KG1 (cell line): ENCODE measurements at regions not wholly inside any gene's neighbourhood (a gene's known extent, or its start where the extent isn't known, plus 50 kb on each side); places are given as distances from the start of the nearest gene placed in this dataset.

ENCODE experiments used
- DNase-seq: peaks from one replicate; lab custom pipeline; 2025; lab: John Stamatoyannopoulos, UW

GRCh38 chr6:168773788-168774187, 332.8 kb downstream of the SMOC2 start:
- no peak for DNase-seq

GRCh38 chr6:168765752-168766151, 324.8 kb downstream of the SMOC2 start:
- DNase-seq, result no peak

DNA sequence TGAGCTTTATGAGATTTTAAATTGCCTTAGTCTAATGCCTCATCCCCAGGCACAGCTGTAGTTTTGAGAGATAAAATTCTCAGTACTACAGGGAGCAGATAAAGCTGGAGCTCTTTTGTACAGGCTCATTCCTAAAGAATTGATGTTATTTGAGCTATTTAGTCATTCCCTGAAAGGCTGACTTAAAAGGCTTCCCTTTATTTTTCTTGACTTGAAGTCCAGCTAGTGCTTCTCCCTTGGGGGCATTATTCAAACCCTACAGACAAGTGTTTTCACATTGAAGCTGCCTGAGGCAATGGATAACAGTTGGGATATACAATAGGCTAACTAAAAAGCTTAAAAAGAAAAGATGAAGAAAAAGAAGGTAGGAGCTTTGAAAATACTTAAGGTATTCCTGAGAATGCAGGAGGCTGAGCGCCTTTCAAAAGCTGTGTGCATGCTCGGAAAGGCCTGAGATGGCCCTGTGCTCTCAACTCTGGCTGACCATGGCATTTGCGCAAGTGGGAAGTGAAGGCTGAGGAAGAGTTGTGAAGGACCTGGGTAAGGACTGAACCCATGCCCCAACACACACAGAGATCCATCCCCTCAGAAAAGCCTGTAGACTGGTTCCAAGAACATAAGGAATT, 315.1 kb downstream of the SMOC2 start:
- DNase-seq, result no peak

DNA sequence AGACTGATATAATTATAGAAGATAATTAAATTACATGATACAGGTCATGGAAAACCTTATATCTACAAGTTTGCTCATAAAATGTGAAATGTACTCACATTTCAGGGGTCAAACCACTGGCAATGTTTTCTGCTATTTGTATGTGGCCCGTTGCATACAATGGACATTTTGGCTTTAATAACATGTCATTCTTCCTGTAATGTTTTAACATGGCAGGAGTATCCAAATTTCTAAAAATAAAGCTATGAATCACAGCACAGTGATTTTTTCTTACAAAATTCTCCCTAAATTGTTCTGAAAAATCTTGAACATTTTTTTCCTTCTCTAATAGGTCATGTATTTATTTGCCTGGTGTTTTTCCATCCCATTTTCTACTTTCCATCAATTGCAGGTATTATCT, 305.7 kb downstream of the SMOC2 start:
- DNase-seq, result no peak

DNA sequence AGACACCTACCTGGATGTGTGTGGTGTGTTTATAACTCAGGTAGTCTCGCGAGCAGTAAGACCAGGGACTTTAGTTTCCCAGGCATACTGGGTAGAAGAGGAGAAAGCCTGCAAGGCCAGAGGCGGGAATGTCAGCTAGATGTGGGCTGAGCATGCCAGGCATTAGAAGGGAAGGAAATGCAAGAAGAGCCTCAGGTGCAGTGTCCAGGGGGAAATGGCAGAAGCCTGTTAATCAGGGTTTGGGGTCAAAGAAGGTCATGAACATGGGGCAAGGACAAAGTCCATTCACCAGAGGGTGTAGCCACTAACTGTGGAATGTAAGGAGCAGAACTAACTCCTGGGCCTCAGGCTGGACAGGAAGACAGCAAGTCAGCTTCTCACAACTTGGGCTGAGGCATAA, 305.0 kb downstream of the SMOC2 start:
- DNase-seq, result no peak

GRCh38 chr6:168744861-168745260, 303.9 kb downstream of the SMOC2 start:
- no peak for DNase-seq

DNA sequence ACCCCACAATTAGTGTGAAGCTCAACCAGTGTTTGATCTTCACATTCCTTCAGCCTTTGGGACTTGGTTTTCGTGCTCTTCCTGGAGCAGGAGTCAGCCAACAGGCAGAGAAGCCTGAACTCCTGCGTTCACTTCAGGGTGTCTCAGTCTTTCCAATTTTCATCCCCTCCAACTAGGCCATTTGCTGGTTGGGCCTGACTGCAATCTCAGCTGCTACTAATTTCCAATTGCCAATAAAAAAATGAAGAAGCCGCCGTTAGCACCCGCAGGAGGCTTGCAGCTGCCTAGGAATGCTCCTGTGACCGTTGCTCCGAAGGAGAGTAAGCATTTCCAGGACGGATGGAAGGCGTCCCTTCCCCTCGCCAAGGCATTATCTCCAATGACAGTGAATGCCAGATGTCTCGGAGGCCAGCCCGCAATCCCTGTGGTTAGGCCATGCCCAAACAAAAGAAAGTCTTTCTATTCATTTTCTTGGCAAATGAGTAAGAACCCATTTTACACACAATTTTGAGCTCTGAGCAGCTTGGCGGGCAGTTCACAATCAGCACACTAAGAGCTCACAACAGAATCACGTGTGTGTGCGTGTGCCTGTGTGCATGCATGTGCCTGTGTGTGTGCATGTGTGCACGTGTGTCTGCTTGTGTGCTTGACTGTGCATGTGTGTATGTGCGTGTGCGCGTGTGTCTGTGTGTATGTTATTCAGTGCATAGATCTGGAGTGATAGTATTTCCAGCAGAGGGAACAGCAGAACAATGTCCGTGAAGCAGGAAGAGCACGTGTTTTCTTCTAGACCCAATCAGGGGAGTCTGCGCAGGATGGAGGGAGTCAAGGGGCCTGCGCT, 301.2 kb downstream of the SMOC2 start:
- no peak for DNase-seq

GRCh38 chr6:168741305-168741704, 300.3 kb downstream of the SMOC2 start:
- DNase-seq, result no peak

DNA sequence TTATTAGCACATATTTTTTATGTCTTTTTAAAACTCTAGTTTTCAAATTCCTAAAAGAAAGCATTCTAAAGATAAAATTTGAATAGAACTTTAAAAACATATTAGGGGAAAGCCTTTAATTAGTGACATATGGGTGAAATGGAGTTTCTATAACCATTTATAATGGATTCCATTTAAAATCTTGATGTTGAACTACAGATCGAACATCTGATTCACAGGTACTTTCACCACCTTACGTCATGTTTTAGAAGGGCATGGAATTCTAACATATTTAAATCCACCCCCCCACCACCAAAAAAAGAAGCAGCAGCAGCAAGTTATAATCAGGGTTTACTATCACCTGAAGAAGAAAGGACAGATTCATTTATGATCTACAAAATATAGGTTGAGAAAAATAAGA, 298.4 kb downstream of the SMOC2 start:
- DNase-seq, result no peak

- DNase-seq, result no peak
These were observed 296.5 kb downstream of the SMOC2 start for GRCh38 chr6:168737481-168737880.

DNA sequence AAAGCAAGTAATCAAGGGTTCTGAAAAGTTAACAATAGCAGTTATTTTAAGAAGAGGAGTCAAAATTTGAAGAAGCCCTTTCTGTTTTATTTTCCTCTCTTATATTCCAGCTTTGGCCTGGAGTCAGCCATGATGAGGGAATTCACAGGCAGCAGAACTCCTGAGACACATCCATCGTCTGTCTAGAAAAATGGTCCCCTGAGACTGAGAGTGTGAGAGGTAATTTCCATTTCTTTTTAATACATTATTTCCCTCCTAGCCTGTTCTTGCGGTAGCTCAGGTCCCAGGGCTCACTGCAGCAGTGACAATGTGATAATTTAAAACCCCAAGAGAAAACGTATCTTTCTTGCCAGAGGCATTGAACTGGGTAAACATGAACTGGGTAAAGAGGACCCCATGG, 296.0 kb downstream of the SMOC2 start:
- no peak for DNase-seq

DNA sequence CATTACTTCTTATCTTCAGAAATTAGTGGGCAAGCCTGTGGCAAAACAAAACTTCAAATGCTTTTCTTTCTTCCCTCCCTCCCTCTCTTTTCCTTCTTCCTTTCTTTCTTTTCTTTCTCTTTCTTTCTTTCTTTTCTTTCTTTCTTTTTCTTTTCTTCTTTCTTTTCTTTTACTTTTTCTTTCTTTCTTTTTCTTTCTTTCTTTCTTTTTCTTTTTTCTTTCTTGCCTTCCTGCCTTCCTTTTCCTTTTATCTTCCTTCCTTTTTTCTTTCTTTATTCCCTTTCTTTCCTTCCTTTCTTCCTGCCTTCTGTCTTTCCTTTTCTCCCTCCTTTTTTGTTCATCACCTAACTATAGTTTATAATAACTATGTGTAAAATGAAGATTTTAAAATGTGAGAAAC, 295.1 kb downstream of the SMOC2 start:
- DNase-seq, result no peak

DNA sequence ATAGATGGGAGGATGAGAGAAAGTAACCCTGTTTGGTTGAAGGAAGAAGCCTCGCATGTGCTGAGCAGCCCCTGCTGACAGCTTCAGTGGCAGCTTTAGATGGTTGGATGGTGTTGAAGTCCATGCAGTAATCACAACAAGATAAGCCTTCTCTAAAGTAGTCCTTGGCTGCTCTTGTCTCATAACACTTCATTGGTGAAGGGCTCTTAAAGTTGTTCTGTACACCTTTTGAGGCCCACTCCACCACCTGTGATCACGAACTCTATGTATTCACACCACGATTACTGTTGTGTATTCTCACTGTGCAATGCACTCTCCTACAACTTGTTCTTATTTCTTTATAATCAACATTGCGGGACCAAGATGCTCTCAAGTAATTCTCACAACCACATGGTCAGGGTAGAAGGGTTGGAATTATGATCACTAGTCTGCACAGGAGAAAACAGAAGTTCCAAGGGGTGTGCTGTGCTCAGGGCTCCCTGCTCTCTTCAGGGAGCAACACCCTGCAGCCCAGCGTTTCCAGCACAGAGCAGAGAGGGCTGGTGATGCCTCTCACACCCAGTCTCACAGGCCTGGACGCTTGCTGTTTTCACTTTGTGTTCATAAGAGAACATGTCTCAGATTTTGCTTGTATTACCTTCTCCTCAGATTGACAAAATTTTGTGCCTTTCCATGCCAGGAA, 294.4 kb downstream of the SMOC2 start:
- no peak for DNase-seq

- DNase-seq, result no peak
These were observed 293.5 kb downstream of the SMOC2 start for GRCh38 chr6:168734523-168734922.

DNA sequence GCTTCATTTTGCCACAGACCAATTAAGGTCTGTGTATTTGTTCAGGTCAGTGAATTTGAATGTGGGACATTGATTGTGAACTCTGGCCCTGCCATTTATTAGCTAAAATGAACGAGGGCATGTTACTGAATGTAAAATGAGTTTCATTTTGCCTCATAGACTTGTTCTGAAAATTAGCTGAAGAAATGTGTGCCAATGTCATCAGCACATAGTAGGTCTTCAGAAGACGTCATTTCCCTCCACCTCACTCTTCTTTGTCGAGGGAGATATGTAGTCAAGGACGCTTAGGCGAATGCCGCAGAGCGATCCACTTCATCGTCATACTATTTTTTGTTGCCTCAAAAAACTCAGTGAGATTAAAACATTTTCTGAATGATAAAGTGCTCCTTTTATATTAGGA, 291.7 kb downstream of the SMOC2 start:
- no peak for DNase-seq

DNA sequence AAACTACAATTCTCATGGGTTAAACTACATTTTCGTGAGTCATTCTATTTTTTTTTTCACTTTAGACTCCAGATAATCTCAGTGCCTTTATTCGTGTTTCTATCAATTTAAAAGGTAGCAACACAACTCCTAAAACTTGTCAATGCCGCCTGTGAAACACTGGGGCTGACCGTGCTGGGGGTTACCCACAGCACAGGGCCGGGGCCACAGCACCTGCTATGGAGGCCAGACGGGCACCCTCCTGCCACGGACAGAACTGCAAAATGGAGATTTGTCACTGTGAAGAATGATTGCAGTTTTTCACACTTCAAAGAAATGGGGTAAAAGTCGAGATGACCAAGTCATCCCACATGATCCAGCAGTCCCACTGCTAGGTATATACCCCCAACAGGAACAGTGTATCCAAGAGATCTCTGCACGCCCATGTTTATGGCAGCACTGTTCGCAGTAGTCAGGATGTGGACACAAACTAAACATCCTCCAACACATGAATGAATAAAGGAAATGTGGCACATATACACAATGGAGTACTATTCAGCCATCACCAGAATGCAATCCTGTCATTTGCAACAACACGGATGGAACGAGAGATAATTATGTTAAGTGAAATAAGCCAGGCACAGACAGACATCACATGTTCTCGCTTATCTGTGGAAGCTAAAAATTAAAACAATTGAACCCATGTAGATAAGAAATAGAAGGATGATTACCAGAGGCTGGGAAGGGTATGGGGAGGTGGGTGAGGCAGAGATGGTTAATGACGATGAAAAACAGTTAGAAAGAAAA, 290.1 kb downstream of the SMOC2 start:
- no peak for DNase-seq

GRCh38 chr6:168728056-168728455, 287.1 kb downstream of the SMOC2 start:
- no peak for DNase-seq

- DNase-seq, result no peak
These were observed 285.4 kb downstream of the SMOC2 start for GRCh38 chr6:168726312-168726856.

DNA sequence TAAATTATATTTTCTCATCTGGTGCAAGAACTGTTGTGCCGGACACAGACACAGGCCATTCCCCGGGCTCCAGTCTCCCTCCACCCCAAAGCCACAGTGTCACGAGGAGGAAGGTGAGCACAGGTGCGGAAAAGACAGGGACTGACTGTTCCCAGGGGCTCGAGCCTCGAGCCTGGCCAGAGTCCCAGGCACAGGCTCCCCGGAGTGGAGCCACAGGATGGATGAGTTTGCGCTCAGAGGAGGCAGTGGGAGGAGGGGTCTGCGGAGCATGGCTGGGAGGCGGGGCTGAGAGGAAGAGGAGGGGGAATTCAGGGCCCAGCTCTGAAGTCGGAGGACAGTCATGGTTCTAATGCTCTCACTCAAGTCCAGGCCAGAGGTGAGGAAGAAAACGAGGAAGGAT, 284.8 kb downstream of the SMOC2 start:
- DNase-seq, result no peak

GRCh38 chr6:168724669-168725570, 283.9 kb downstream of the SMOC2 start:
- no peak for DNase-seq

GRCh38 chr6:168724033-168724432, 283.0 kb downstream of the SMOC2 start:
- DNase-seq, result no peak
